IMR-90 (cell line): ENCODE measurements at regions not wholly inside any gene's neighbourhood (a gene's known extent, or its start where the extent isn't known, plus 50 kb on each side); places are given as distances from the start of the nearest gene placed in this dataset.

Source experiments
- BHLHE40 ChIP-seq: fragments of 150-350 bp; IDR thresholded peaks from 2 replicates; pipeline ENCODE4 v1.6.1; 2016; ENCODE audit warnings: mild to moderate bottlenecking, low read depth, low read length
- FOS ChIP-seq: fragments of 150-350 bp; IDR thresholded peaks from 2 replicates; pipeline ENCODE4 v1.6.1; 2016; ENCODE audit warnings: low read depth, low read length
- MAZ ChIP-seq: IDR thresholded peaks from 2 replicates; pipeline ENCODE4 v1.6.1; 2012; ENCODE audit warnings: low read depth, mild to moderate bottlenecking, low read length, improper control_type of control experiment, moderate library complexity, borderline replicate concordance
- NFE2L2 ChIP-seq: fragments of 150-350 bp; IDR thresholded peaks from 2 replicates; pipeline ENCODE4 v1.6.1; 2016; ENCODE audit warnings: low read depth, mild to moderate bottlenecking, low read length
- POLR2A ChIP-seq: IDR thresholded peaks from 2 replicates; pipeline ENCODE4 v1.6.1; 2012; ENCODE audit warnings: mild to moderate bottlenecking, low read depth, low read length
- RAD21 ChIP-seq: IDR thresholded peaks from 2 replicates; pipeline ENCODE4 v1.6.1; 2012; ENCODE audit warnings: low read length, improper control_type of control experiment
- RCOR1 ChIP-seq: IDR thresholded peaks from 2 replicates; pipeline ENCODE4 v1.6.1; 2012; ENCODE audit warnings: mild to moderate bottlenecking, low read length, improper control_type of control experiment; ENCODE audit not compliant: insufficient replicate concordance
- RFX5 ChIP-seq: IDR thresholded peaks from 2 replicates; pipeline ENCODE4 v1.8.0; 2012; ENCODE audit warnings: low read depth, mild to moderate bottlenecking, low read length, moderate library complexity
- SMC3 ChIP-seq: fragments of 150-350 bp; IDR thresholded peaks from 2 replicates; pipeline ENCODE4 v1.6.1; 2016; ENCODE audit warnings: low read depth, mild to moderate bottlenecking, antibody characterized with exemption, low read length, moderate library complexity
- TF ChIP-seq, protein P1 (sequence below): conservative IDR thresholded peaks from 2 replicates; pipeline ENCODE4 v1.5.1; 2012; ENCODE audit warnings: mild to moderate bottlenecking, low read depth, low read length, improper control_type of control experiment
- TF ChIP-seq, protein P2 (sequence below): fragments of 150-350 bp; IDR thresholded peaks from 2 replicates; pipeline ENCODE4 v1.6.1; 2017; ENCODE audit warnings: mild to moderate bottlenecking, antibody characterized with exemption, low read length, low read depth

DNA sequence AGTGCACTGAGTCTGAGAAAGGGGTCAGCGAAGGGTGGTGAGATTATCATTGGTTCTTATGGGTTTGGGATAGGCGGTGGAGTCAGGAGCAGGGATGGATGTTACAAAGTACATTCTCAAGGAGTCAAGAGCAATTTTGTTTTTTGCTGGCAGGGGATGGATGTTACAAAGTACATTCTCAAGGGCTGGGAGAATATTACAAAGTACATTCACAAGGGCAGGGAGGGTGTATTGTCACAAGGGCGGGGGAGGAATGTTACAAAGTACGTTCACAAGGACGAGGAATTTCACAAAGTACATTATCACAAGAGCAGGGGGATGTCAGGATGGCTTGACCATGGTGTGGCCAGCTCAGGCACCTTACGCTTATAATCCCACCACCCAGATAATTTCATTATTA, 59.3 kb upstream of the FAM89A start:
- TF ChIP-seq, protein P1, sequence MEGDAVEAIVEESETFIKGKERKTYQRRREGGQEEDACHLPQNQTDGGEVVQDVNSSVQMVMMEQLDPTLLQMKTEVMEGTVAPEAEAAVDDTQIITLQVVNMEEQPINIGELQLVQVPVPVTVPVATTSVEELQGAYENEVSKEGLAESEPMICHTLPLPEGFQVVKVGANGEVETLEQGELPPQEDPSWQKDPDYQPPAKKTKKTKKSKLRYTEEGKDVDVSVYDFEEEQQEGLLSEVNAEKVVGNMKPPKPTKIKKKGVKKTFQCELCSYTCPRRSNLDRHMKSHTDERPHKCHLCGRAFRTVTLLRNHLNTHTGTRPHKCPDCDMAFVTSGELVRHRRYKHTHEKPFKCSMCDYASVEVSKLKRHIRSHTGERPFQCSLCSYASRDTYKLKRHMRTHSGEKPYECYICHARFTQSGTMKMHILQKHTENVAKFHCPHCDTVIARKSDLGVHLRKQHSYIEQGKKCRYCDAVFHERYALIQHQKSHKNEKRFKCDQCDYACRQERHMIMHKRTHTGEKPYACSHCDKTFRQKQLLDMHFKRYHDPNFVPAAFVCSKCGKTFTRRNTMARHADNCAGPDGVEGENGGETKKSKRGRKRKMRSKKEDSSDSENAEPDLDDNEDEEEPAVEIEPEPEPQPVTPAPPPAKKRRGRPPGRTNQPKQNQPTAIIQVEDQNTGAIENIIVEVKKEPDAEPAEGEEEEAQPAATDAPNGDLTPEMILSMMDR, result no peak
- no peak for TF ChIP-seq FOS
- no peak for TF ChIP-seq POLR2A
- no peak for TF ChIP-seq SMC3
- TF ChIP-seq RAD21, result no peak
- no peak for TF ChIP-seq MAZ
- TF ChIP-seq, protein P2, sequence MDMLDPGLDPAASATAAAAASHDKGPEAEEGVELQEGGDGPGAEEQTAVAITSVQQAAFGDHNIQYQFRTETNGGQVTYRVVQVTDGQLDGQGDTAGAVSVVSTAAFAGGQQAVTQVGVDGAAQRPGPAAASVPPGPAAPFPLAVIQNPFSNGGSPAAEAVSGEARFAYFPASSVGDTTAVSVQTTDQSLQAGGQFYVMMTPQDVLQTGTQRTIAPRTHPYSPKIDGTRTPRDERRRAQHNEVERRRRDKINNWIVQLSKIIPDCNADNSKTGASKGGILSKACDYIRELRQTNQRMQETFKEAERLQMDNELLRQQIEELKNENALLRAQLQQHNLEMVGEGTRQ, result no peak
- TF ChIP-seq RCOR1, result no peak
- no peak for TF ChIP-seq BHLHE40
- no peak for TF ChIP-seq RFX5
- TF ChIP-seq NFE2L2, result no peak
